Lower leg skin (tissue), 4 donors: ENCODE measurements at regions not wholly inside any gene's neighbourhood (a gene's known extent, or its start where the extent isn't known, plus 50 kb on each side); places are given as distances from the start of the nearest gene placed in this dataset.
A peak's percentile ranks its signal among the peaks of the same experiment; 100 is the strongest.

Source experiments
- DNase-seq, 2 donors: peaks; one replicate each; pipeline ENCODE4 v3.0.0-alpha.2; 2019; ENCODE audit warnings: low spot score in 2 of 2
- H3K4me3 ChIP-seq: fragments of 200-600 bp; sonication (generic); 2 replicates; pipeline ENCODE4 v1.5.1; 2017; ENCODE audit warnings: mild to moderate bottlenecking, low read depth; ENCODE audit not compliant: poor library complexity, severe bottlenecking
- CTCF ChIP-seq, 3 donors: fragments of 450-650 bp; IDR thresholded peaks; one replicate each; pipeline ENCODE4 v1.5.1; 2016; ENCODE audit warnings: antibody characterized with exemption in 3 of 3, mild to moderate bottlenecking in 3 of 3, moderate library complexity in 2 of 3
- POLR2A ChIP-seq, 2 donors: fragments of 450-650 bp; IDR thresholded peaks; one replicate each; pipeline ENCODE4 v1.6.1; 2016 to 2017; ENCODE audit warnings: antibody characterized with exemption in 2 of 2, mild to moderate bottlenecking in 1 of 2, moderate library complexity in 1 of 2
- WGBS, 2 donors: methylation state at CpG; one replicate each; pipeline ENCODE4 v1.1.5; 2018; 5-methylcytosine and 5-hydroxymethylcytosine counted together
- intact Hi-C: fragments of 100-400 bp; cut with DNase I; formaldehyde crosslinking; loops from one replicate; pipeline ENCODE4 v1.15.0; 2023; ENCODE audit warnings: low total_unique reads

DNA sequence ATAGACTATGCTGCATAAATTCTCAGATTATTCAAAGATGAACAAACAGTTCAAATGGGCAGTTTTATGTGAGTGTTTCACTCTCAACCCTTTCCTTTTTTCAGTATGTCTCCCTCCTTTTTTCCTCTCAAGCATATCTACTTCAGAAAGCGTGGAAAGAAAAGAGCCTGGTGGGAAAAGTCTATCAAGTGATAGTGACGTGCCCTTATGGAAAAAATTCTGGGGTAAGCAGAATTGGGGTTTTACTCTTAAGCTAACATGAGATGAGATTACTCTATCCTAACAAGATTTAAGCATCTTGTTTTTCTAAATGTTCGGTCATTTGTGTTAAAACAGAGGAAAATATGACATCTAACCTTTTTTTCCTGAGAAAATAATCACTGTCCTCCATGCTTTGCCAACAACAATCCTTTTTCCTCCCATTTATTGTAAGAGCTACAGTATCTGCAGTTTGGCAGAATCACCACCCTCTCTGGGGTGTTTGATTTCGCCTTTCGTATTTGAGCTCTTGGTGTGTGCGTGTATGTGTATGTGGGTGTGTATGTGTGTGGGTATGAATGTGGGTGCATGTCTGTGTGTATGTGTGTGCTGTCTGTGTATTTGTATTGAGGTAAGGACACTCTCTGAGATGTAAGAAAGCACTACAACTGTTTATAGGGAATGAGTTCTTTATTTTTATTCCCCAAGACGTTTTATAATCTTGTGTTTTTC, 143.9 kb upstream of the L3MBTL4 start:
- TF ChIP-seq CTCF (IDR thresholded peaks at IDR 0.05) (no peak), POLR2A (IDR thresholded peaks at IDR 0.05) (no peak)
- 75 to 84% methylated on average over 7 of the region's 7 CpGs for WGBS, 2 donors
- intact Hi-C loops: no loop called here

GRCh38 chr18:6559296-6559695, 144.6 kb upstream of the L3MBTL4 start:
- no peak for DNase-seq
- intact Hi-C loops: no loop called here
- TF ChIP-seq POLR2A (IDR thresholded peaks at IDR 0.05): no peak
- TF ChIP-seq CTCF (IDR thresholded peaks at IDR 0.05): no peak
- WGBS, 2 donors: 75 to 77% methylated on average over 1 of the region's 1 CpG
- no peak overlapping the region for H3K4me3 ChIP-seq

More for the DNA sequence above, 143.9 kb upstream of the L3MBTL4 start:
- DNase-seq: no peak
- H3K4me3 ChIP-seq: no peak overlapping the region

- 43 to 56% methylated on average over 9 of the region's 9 CpGs for WGBS, 2 donors
- DNase-seq: no peak
- H3K4me3 ChIP-seq: no peak overlapping the region
- intact Hi-C loops: no loop called here
- no peak for TF ChIP-seq POLR2A (IDR thresholded peaks at IDR 0.05)
- TF ChIP-seq CTCF (IDR thresholded peaks at IDR 0.05): no peak
Observed at GRCh38 chr18:6561016-6561415, 146.3 kb upstream of the L3MBTL4 start.

DNA sequence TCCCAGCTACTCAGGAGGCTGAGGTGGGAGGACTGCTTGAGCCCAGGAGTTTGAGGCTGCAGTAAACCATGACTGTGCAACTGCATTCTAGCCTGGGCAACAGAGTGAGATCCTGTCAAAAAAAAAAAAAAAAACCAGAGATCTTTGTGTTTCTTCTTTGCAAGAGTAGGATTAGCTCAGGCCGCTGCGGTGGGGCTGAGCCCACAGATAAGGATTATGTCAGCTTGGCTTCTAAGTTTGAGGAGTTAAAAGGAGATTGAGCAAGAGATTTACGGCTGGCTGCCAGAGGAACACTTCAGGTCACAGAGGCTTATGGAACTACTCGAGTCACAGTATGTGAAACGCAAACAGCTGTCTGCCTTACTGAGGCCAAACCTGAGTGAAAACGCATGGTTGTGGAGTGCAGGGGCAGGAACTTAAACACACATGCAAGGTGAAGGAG, 146.7 kb upstream of the L3MBTL4 start:
- H3K4me3 ChIP-seq: no peak overlapping the region
- intact Hi-C loops: no loop called here
- WGBS, 2 donors: 44% methylated on average over 6 of the region's 6 CpGs
- no peak for TF ChIP-seq CTCF (IDR thresholded peaks at IDR 0.05)
- no peak for TF ChIP-seq POLR2A (IDR thresholded peaks at IDR 0.05)
- peak in 1 of 2 donors; percentile 45 for DNase-seq

- H3K4me3 ChIP-seq: no peak overlapping the region
- no peak for TF ChIP-seq POLR2A (IDR thresholded peaks at IDR 0.05)
- TF ChIP-seq CTCF (IDR thresholded peaks at IDR 0.05): no peak
- 82 to 88% methylated on average over 8 of the region's 8 CpGs for WGBS, 2 donors
- intact Hi-C loops: no loop called here
- DNase-seq: no peak
Observed at GRCh38 chr18:6561862-6562291, 147.2 kb upstream of the L3MBTL4 start.

DNA sequence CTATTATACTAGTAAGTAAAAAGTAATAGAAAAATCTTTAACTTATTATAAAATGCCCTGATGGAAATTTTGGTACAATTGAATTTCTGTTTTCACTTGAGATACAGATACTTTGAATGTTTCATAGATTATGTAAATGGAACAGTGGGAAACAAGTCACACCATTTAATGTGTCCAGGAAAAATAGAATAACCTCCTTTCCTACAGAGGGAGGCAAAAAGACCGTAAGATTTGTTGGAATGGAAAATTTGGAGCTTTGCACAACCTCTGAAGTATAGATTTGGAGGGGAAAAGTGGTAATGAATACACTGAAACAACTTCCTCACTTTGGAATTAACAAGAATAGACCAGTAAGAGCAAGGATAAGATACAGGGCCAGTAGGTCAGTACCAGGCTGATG, 149.2 kb upstream of the L3MBTL4 start:
- no peak overlapping the region for H3K4me3 ChIP-seq
- no peak for DNase-seq
- intact Hi-C loops: no loop called here
- 86 to 88% methylated on average over 1 of the region's 1 CpG for WGBS, 2 donors
- TF ChIP-seq CTCF (IDR thresholded peaks at IDR 0.05) (no peak), POLR2A (IDR thresholded peaks at IDR 0.05) (no peak)
